Hepatocyte (in vitro differentiated cells): ENCODE measurements at regions not wholly inside any gene's neighbourhood (a gene's known extent, or its start where the extent isn't known, plus 50 kb on each side); places are given as distances from the start of the nearest gene placed in this dataset.

Source experiments
- DNase-seq: peaks from one replicate; pipeline ENCODE4 v3.0.0-alpha.2; 2016; ENCODE audit warnings: low spot score
- H2AFZ ChIP-seq: fragments of 200-600 bp; sonication (generic); 2 replicates; pipeline ENCODE4 v1.6.0; 2016; ENCODE audit warnings: antibody characterized with exemption, mild to moderate bottlenecking
- H3K27ac ChIP-seq: fragments of 200-600 bp; sonication (generic); 2 replicates; pipeline ENCODE4 v1.5.1; 2016; ENCODE audit warnings: mild to moderate bottlenecking
- H3K27me3 ChIP-seq: fragments of 200-600 bp; sonication (generic); 2 replicates; pipeline ENCODE4 v1.6.1; 2016
- H3K36me3 ChIP-seq: fragments of 200-600 bp; sonication (generic); replicated peaks from 2 replicates; pipeline ENCODE4 v1.5.1; 2016; ENCODE audit warnings: low read depth; ENCODE audit not compliant: insufficient read depth
- H3K4me1 ChIP-seq: fragments of 200-600 bp; sonication (generic); 2 replicates; pipeline ENCODE4 v1.5.1; 2016; ENCODE audit warnings: mild to moderate bottlenecking, moderate library complexity; ENCODE audit not compliant: insufficient read depth
- H3K4me2 ChIP-seq: fragments of 200-600 bp; sonication (generic); 2 replicates; pipeline ENCODE4 v1.6.0; 2016
- H3K4me3 ChIP-seq: fragments of 200-600 bp; sonication (generic); 2 replicates; pipeline ENCODE4 v1.5.1; 2016; ENCODE audit warnings: mild to moderate bottlenecking
- H3K79me2 ChIP-seq: fragments of 200-600 bp; sonication (generic); 2 replicates; pipeline ENCODE4 v1.6.0; 2017; ENCODE audit warnings: mild to moderate bottlenecking
- H3K9me2 ChIP-seq: fragments of 200-600 bp; sonication (generic); replicated peaks from 2 replicates; pipeline ENCODE4 v1.6.0; 2017; ENCODE audit warnings: mild to moderate bottlenecking; ENCODE audit not compliant: insufficient read depth
- H3K9me3 ChIP-seq: fragments of 200-600 bp; sonication (generic); 2 replicates; pipeline ENCODE4 v1.5.1; 2016; ENCODE audit warnings: low read depth, mild to moderate bottlenecking
- H4K20me1 ChIP-seq: fragments of 200-600 bp; sonication (generic); 2 replicates; pipeline ENCODE4 v1.6.0; 2016; ENCODE audit warnings: mild to moderate bottlenecking; ENCODE audit not compliant: insufficient read depth, poor library complexity, severe bottlenecking
- EZH2 ChIP-seq: fragments of 200-600 bp; sonication (generic); IDR thresholded peaks from 2 replicates; pipeline ENCODE4 v1.6.1; 2016; ENCODE audit warnings: antibody characterized with exemption, mild to moderate bottlenecking, borderline replicate concordance
- EZH2phosphoT487 ChIP-seq: fragments of 200-600 bp; sonication (generic); IDR thresholded peaks from one replicate; pipeline ENCODE4 v1.6.1; 2018; ENCODE audit warnings: antibody characterized with exemption, mild to moderate bottlenecking, low read depth, moderate library complexity; ENCODE audit not compliant: unreplicated experiment, severe bottlenecking
- WGBS: methylation state at CpG from one replicate; pipeline ENCODE4 v1.1.6; 2016; ENCODE audit warnings: low lambda C conversion rate; ENCODE audit errors: missing lambda C conversion rate; 5-methylcytosine and 5-hydroxymethylcytosine counted together
- TF ChIP-seq, protein P1 (sequence below): fragments of 200-600 bp; sonication (generic); IDR thresholded peaks from 2 replicates; pipeline ENCODE4 v1.5.1; 2016; ENCODE audit warnings: antibody characterized with exemption, mild to moderate bottlenecking; ENCODE audit not compliant: poor library complexity

- Histone ChIP-seq H3K27me3 (no peaks in the 10 kb centered on the region), H3K4me3 (no peak overlapping the region), H3K9me2 (no peaks in the 10 kb centered on the region), H3K4me1 (peaks cover 2% of the 10 kb centered on the region), H3K4me2 (no peak overlapping the region), H2AFZ (no peak overlapping the region), H4K20me1 (no peaks in the 10 kb centered on the region), H3K9me3 (no peaks in the 10 kb centered on the region), H3K36me3 (no peaks in the 10 kb centered on the region), H3K27ac (no peak overlapping the region), H3K79me2 (no peaks in the 10 kb centered on the region)
- TF ChIP-seq, protein P1, sequence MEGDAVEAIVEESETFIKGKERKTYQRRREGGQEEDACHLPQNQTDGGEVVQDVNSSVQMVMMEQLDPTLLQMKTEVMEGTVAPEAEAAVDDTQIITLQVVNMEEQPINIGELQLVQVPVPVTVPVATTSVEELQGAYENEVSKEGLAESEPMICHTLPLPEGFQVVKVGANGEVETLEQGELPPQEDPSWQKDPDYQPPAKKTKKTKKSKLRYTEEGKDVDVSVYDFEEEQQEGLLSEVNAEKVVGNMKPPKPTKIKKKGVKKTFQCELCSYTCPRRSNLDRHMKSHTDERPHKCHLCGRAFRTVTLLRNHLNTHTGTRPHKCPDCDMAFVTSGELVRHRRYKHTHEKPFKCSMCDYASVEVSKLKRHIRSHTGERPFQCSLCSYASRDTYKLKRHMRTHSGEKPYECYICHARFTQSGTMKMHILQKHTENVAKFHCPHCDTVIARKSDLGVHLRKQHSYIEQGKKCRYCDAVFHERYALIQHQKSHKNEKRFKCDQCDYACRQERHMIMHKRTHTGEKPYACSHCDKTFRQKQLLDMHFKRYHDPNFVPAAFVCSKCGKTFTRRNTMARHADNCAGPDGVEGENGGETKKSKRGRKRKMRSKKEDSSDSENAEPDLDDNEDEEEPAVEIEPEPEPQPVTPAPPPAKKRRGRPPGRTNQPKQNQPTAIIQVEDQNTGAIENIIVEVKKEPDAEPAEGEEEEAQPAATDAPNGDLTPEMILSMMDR = no peak
- no peak for TF ChIP-seq EZH2
- TF ChIP-seq EZH2phosphoT487 = no peak
- 41% methylated on average over 3 of the region's 3 CpGs for WGBS
- DNase-seq = no peak
Measured at GRCh38 chr1:189769448-189769847, 708.2 kb downstream of the BRINP3 start.

DNA sequence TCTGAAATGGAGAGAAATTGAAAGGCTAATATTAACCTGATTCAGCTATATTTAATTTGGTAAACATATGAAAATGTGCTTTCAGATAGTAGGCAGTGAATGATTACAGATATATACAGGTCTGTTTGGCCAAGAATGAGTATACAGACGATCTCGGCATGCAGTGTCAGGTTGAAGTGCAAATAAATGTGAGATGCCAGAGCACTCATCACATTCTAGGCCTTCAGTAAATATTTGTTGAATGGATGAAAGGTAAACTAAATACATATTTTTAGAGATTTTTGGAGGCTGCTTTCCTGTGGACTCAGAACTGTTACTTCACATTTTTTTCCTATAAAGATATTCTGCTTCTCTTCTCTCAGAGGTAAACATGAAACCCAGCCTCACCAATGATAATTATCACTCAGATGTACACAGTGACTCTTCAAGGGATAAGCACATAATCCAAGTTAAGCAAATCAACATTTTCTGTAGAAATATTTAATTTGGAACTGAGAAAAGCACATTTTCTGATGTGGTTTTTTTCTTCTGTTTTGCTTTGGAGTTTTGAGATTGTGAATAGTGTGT lies 702.9 kb downstream of the BRINP3 start:
- DNase-seq = no peak
- Histone ChIP-seq H3K4me2 (peak overlapping the region; percentile 20), H3K4me1 (peaks cover 15% of the 10 kb centered on the region), H3K4me3 (no peak overlapping the region), H3K36me3 (no peaks in the 10 kb centered on the region), H3K27me3 (no peaks in the 10 kb centered on the region), H2AFZ (no peak overlapping the region), H3K79me2 (no peaks in the 10 kb centered on the region), H3K27ac (peak overlapping the region; percentile 75), H3K9me2 (no peaks in the 10 kb centered on the region), H4K20me1 (no peaks in the 10 kb centered on the region), H3K9me3 (no peaks in the 10 kb centered on the region)
- TF ChIP-seq EZH2 = no peak
- no peak for TF ChIP-seq EZH2phosphoT487
- TF ChIP-seq, protein P1 = no peak
- 42% methylated on average over 2 of the region's 2 CpGs for WGBS

DNA sequence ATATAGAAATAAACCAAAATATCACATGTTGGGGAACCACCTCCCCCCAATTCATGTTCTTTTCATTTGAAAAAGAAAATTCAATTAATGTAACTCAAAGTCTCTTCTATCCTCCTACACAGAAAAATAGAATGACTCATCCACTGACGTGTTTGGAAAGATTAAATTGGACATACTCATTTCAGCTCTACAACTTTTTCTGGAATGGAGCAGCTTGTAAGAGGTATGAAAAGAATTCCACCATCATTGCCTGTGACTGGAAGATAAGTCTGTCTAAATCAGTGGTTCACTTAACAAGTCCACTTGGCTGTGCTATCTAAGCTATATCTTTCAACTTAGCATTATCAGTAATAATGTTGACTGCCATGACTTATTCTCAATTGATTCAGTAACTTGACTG lies 702.3 kb downstream of the BRINP3 start:
- Histone ChIP-seq H3K36me3 (no peaks in the 10 kb centered on the region), H3K4me2 (peak overlapping the region; percentile 20), H3K27me3 (no peaks in the 10 kb centered on the region), H4K20me1 (no peaks in the 10 kb centered on the region), H2AFZ (no peak overlapping the region), H3K27ac (peak overlapping the region; percentile 75), H3K79me2 (no peaks in the 10 kb centered on the region), H3K4me1 (peaks cover 15% of the 10 kb centered on the region), H3K4me3 (no peak overlapping the region), H3K9me3 (no peaks in the 10 kb centered on the region), H3K9me2 (no peaks in the 10 kb centered on the region)
- WGBS = 22% methylated on average over 1 of the region's 1 CpG
- peak; percentile 42 for DNase-seq
- TF ChIP-seq, protein P1 = no peak
- TF ChIP-seq EZH2phosphoT487 (no peak), EZH2 (no peak)

DNA sequence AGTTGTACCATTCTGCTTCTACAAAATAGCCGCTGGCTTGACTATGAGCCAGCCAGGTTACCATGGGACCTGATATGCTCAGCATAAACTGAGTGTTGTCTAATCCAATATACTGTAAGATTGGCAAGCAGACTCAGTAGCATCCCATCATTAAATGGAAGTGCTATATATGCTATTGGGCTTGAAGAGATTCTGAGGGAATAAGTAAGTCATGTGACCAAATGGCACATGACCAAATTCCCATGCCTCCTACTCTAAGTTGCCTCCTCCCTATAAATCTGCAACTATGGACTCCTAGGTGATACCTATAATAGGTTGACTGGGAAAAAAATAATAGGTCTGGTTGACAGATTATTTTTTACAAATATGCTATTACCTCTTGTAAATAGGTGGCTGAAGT lies 698.6 kb downstream of the BRINP3 start:
- Histone ChIP-seq H2AFZ (no peak overlapping the region), H3K9me2 (no peaks in the 10 kb centered on the region), H3K27me3 (no peaks in the 10 kb centered on the region), H3K36me3 (no peaks in the 10 kb centered on the region), H3K4me2 (no peak overlapping the region), H3K79me2 (no peaks in the 10 kb centered on the region), H3K4me1 (peaks cover 15% of the 10 kb centered on the region), H3K27ac (no peak overlapping the region), H3K4me3 (no peak overlapping the region), H4K20me1 (no peaks in the 10 kb centered on the region), H3K9me3 (no peaks in the 10 kb centered on the region)
- 96% methylated on average over 1 of the region's 1 CpG for WGBS
- no peak for DNase-seq
- no peak for TF ChIP-seq EZH2
- TF ChIP-seq, protein P1 = no peak
